Body of pancreas (tissue), 4 donors: ENCODE measurements at regions not wholly inside any gene's neighbourhood (a gene's known extent, or its start where the extent isn't known, plus 50 kb on each side); places are given as distances from the start of the nearest gene placed in this dataset.

ENCODE experiments used
- ATAC-seq: fragments of 150-250 bp; one replicate; pipeline ENCODE4 v1.9.1; 2016
- DNase-seq, 4 donors: peaks; one replicate each; pipeline ENCODE4 v3.0.0-alpha.2; 2019
- H3K27ac ChIP-seq, 4 donors: fragments of 200-600 bp; sonication (generic); 1 replicate in 3 of 4; 2 replicates in 1 of 4; pipeline versions ENCODE4 v1.5.1 to v1.6.1; 2016 to 2019; ENCODE audit warnings: mild to moderate bottlenecking in 1 of 4, mixed read lengths in 1 of 4, moderate library complexity in 1 of 4
- H3K27me3 ChIP-seq, 2 donors: fragments of 200-600 bp; sonication (generic); one replicate each; pipeline ENCODE4 v1.6.0; 2016; ENCODE audit warnings: mild to moderate bottlenecking in 1 of 2
- H3K36me3 ChIP-seq, 2 donors: fragments of 200-600 bp; sonication (generic); replicated peaks in 1 of 2; 2 replicates each; pipeline ENCODE4 v1.5.1; 2016; ENCODE audit warnings: low read depth in 2 of 2; ENCODE audit not compliant: insufficient read depth in 1 of 2
- H3K4me1 ChIP-seq: fragments of 200-600 bp; sonication (generic); one replicate; pipeline ENCODE4 v1.6.0; 2016
- H3K4me3 ChIP-seq, 2 donors: fragments of 200-600 bp; sonication (generic); 1 replicate in 1 of 2; 2 replicates in 1 of 2; pipeline ENCODE4 v1.5.1; 2016 to 2019
- H3K9me3 ChIP-seq, 3 donors: fragments of 200-600 bp; sonication (generic); 1 replicate in 2 of 3; 2 replicates in 1 of 3; pipeline ENCODE4 v1.5.1; 2016
- POLR2A ChIP-seq, 3 donors: fragments of 450-650 bp; IDR thresholded peaks; one replicate each; pipeline ENCODE4 v1.6.1; 2016; ENCODE audit warnings: antibody characterized with exemption in 3 of 3, mild to moderate bottlenecking in 2 of 3
- WGBS, 2 donors: methylation state at CpG; one replicate each; pipeline ENCODE4 v1.1.5; 2017; 5-methylcytosine and 5-hydroxymethylcytosine counted together
- intact Hi-C: fragments of 100-400 bp; cut with DNase I; formaldehyde crosslinking; loops from one replicate; pipeline ENCODE4 v1.15.1; 2023
- TF ChIP-seq, protein P1 (sequence below), 7 experiments: fragments of 450-650 bp in 4 of 7; fragments of 200-600 bp in 3 of 7; sonication (generic) in 3 of 7; IDR thresholded peaks; one replicate each; pipeline ENCODE4 v1.5.1; 2016 to 2019; ENCODE audit warnings: antibody characterized with exemption in 7 of 7

DNA sequence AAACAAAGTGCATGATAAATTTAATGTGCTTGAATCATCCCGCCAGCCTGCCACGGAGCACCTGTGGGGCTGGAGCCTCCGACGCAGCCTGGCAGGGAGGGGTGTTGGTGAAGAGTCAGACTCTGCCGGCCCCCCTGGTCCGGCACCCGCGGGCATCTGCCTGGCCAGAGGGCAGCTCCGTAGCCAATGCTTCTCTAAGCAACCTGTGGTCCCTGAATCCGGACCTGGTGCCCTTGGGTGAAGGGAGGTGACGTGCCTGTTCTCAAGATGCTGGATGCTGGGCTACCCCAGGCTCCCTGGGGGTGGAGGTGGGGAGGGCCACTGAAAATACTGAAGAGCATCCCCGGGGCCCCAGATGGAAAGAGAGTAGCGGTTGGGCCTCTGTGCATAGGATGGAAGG, 158.6 kb upstream of the C14orf180 start:
- Histone ChIP-seq H3K4me1 (no peaks in the 10 kb centered on the region), H3K4me3 (no peak overlapping the region), H3K27me3 (no peaks in the 10 kb centered on the region), H3K27ac (no peak overlapping the region), H3K36me3 (no peaks in the 10 kb centered on the region), H3K9me3 (no peaks in the 10 kb centered on the region)
- WGBS, 2 donors = 73 to 84% methylated on average over 2 to 13 of the region's 13 CpGs
- TF ChIP-seq, protein P1, sequence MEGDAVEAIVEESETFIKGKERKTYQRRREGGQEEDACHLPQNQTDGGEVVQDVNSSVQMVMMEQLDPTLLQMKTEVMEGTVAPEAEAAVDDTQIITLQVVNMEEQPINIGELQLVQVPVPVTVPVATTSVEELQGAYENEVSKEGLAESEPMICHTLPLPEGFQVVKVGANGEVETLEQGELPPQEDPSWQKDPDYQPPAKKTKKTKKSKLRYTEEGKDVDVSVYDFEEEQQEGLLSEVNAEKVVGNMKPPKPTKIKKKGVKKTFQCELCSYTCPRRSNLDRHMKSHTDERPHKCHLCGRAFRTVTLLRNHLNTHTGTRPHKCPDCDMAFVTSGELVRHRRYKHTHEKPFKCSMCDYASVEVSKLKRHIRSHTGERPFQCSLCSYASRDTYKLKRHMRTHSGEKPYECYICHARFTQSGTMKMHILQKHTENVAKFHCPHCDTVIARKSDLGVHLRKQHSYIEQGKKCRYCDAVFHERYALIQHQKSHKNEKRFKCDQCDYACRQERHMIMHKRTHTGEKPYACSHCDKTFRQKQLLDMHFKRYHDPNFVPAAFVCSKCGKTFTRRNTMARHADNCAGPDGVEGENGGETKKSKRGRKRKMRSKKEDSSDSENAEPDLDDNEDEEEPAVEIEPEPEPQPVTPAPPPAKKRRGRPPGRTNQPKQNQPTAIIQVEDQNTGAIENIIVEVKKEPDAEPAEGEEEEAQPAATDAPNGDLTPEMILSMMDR (IDR thresholded peaks at IDR 0.05) = no peak
- TF ChIP-seq POLR2A (IDR thresholded peaks at IDR 0.05) = no peak
- ATAC-seq (no peak), DNase-seq (no peak)
- intact Hi-C loops = no loop called here

DNA sequence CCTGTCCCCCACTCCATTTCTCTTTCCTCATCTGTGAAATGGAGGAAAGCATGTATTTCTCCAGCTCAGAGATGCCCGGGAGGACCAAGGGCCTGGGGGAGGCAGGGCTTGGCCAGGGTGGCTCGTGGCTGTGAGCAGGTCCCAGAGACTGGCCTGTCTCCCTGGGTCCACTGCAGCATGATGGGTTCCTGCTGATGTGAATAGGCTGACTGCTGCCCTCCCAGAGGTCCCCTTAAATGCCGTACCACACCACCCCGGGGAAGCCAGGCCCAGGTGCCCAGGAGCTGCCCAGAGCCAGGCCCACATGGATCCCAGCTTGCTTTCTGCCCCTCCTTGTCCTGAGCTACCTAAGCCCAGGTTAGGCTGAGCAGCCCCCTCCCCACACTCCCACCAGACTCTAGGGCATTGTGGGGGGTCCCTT, 158.2 kb upstream of the C14orf180 start:
- no peaks in the 10 kb centered on the region for H3K9me3 ChIP-seq
- 67 to 80% methylated on average over 2 to 4 of the region's 4 CpGs for WGBS, 2 donors
- no peak overlapping the region for H3K4me3 ChIP-seq
- no peaks in the 10 kb centered on the region for H3K36me3 ChIP-seq
- no peaks in the 10 kb centered on the region for H3K4me1 ChIP-seq
- no peak overlapping the region for H3K27ac ChIP-seq
- TF ChIP-seq, protein P1 (IDR thresholded peaks at IDR 0.05) = no peak
- TF ChIP-seq POLR2A (IDR thresholded peaks at IDR 0.05) = no peak
- DNase-seq (no peak), ATAC-seq (no peak)
- intact Hi-C loops = no loop called here
- no peaks in the 10 kb centered on the region for H3K27me3 ChIP-seq

DNA sequence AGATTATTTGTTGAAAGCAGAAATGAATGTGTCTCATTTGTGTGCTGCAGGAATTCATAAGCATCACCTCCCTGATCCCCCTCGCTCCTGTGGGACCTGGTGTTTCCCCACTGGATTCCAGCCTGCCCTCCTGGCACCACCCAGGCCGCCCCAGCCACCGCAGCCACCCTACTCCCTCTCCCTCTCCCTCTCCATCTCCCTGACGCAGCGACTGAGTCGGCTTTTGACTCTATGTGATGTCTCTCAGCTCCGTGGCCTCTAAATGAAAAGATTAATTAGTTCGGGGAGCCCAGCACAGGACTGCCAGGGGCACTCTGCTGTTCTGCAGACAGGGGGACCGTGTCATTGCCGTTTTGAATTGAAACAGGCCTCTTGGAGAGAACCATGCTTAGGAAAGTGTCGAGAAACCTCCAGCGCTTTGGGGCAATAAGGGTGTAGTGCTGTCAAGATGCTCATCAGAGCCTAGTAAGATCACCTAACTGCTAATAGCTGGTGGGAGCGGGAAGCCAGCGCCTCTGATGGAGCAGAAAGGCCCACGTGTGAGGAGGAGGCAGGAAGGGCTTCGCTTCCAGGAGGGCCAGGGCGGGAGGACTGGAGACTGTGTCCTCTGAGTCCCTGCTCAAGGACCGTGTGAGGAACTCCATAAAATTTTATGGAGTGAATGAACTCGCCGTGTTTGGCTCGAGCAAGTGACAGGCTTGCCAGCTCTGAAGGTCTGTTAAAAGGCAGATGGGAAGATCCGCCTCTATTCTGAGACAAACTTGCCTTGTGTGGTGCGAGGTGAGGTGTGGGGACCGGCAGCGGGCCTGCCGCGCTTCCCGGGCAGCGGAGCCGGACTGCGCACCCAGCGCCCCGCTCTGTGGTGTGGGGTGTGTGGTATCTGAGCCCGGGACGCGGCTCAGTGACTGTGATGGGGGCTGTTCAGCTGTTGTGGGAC, 157.4 kb upstream of the C14orf180 start:
- 70 to 75% methylated on average over 30 to 36 of the region's 36 CpGs for WGBS, 2 donors
- no peak for ATAC-seq

DNA sequence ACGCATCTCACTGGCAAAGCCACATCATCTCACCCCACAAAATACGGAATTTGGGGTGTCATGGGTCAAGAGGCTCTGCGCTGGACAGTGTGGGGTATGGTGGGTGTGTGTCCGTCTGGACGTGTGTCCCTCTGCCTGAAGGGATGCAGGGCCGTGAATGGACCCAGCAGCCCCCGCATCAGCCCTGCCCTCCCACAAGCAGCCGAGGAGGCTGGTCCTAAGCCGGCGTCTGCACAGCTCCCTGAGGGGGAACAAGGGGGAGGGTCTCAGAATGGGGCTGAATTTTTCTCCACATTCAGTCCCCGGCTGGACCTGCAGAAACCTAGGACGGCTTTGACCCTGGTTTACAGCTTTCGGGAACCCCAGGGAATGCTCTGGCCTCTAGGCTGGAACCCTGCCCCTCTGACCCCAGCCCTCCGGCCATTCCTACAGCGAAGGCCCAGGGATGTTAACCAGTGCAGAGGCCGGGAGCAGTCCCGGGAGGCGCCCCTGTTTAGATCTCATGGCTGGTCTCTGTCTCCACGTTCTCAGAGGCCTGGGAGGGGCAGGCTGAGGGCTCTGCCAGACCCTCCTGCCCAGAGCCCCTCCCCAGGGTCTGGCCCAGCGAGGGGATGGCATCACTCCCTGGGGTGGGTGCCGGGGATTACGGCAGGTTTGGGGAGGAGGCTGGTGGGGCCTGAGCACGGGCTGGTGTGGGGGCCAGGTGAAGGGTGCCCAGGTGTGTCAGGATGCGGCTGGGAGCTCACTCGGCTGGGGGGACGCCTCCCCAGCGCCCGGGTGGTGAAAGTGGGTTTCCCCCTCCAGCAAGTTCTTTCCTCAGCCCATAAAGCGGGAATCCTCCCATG, 156.5 kb upstream of the C14orf180 start:
- no peaks in the 10 kb centered on the region for H3K9me3 ChIP-seq
- no peaks in the 10 kb centered on the region for H3K4me1 ChIP-seq
- 67 to 79% methylated on average over 6 to 29 of the region's 29 CpGs for WGBS, 2 donors
- no peaks in the 10 kb centered on the region for H3K27me3 ChIP-seq
- ATAC-seq = no peak
- DNase-seq = no peak
- no peak for TF ChIP-seq POLR2A (IDR thresholded peaks at IDR 0.05)
- no peaks in the 10 kb centered on the region for H3K36me3 ChIP-seq
- intact Hi-C loops = no loop called here
- no peak overlapping the region for H3K27ac ChIP-seq
- no peak overlapping the region for H3K4me3 ChIP-seq

More for the DNA sequence above, 157.4 kb upstream of the C14orf180 start:
- TF ChIP-seq, protein P1 (IDR thresholded peaks at IDR 0.05) = no peak
- no peak for TF ChIP-seq POLR2A (IDR thresholded peaks at IDR 0.05)
- Histone ChIP-seq H3K4me1 (no peaks in the 10 kb centered on the region), H3K27ac (no peak overlapping the region), H3K36me3 (no peaks in the 10 kb centered on the region), H3K4me3 (no peak overlapping the region), H3K9me3 (no peaks in the 10 kb centered on the region), H3K27me3 (no peaks in the 10 kb centered on the region)
- intact Hi-C loops = no loop called here
- no peak for DNase-seq
